ENCODE measurements at regions not wholly inside any gene's neighbourhood (a gene's known extent, or its start where the extent isn't known, plus 50 kb on each side); places are given as distances from the start of the nearest gene placed in this dataset.

GRCh38 chr7:155360495-155361345 is 63.0 kb downstream of the INSIG1 start:
- DNase-seq: peak; percentile 52

GRCh38 chr7:155361346-155361680 is 63.6 kb downstream of the INSIG1 start:
- no peak for DNase-seq

DNA sequence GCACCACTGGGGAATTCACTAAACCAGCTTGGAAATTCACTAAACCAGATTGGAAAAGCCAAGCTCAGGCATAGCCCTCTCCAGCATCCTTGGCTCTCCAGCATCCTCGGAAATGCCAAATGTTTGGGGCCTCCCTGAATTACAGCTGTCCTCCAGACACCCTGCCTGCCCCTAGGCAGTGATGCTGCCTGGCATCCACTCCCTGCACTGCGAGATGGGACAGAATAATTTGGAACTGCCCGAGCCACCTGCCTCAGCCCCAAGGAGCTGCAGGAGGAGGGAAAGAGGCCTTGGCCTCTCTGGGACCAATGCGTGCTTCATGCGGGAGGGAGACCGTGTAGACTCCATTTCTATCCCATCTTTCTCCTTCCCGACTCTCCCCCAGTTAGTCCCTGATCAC is 64.3 kb downstream of the INSIG1 start:
- no peak for DNase-seq

GRCh38 chr7:155362380-155363145 is 64.9 kb downstream of the INSIG1 start:
- DNase-seq: no peak

GRCh38 chr7:155363146-155363539 is 65.5 kb downstream of the INSIG1 start:
- DNase-seq: no peak

GRCh38 chr7:155363852-155364600 is 66.3 kb downstream of the INSIG1 start:
- peak; percentile 72 for DNase-seq

GRCh38 chr7:155365146-155365874 is 67.6 kb downstream of the INSIG1 start:
- DNase-seq: no peak

GRCh38 chr7:155368894-155369600 is 71.4 kb downstream of the INSIG1 start:
- peak; percentile 86 for DNase-seq

DNA sequence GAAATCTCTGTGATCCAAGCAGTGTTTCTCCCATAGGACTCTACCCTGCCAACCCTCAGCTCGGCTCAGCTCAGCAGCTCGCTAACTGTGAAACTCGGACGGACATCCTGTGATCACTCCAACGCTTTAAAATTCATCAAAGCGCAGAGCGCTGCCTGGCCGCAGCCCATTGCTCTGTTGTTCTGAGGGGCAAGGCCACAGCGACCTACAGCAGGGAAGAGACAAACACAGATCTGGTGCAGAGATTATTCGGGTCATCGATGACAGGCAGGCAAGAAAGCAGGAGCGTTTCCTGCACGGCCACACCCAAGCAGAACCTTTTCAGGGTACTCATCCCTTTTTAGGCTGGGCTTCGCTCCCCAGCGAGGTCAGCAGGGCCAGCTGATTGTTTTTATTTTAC is 72.1 kb downstream of the INSIG1 start:
- no peak for DNase-seq

GRCh38 chr7:155371331-155371883 is 73.7 kb downstream of the INSIG1 start:
- no peak for DNase-seq

GRCh38 chr7:155371884-155372781 is 74.5 kb downstream of the INSIG1 start:
- peak; percentile 54 for DNase-seq

- no peak for DNase-seq
Measured at GRCh38 chr7:155372782-155373358, 75.2 kb downstream of the INSIG1 start.

DNA sequence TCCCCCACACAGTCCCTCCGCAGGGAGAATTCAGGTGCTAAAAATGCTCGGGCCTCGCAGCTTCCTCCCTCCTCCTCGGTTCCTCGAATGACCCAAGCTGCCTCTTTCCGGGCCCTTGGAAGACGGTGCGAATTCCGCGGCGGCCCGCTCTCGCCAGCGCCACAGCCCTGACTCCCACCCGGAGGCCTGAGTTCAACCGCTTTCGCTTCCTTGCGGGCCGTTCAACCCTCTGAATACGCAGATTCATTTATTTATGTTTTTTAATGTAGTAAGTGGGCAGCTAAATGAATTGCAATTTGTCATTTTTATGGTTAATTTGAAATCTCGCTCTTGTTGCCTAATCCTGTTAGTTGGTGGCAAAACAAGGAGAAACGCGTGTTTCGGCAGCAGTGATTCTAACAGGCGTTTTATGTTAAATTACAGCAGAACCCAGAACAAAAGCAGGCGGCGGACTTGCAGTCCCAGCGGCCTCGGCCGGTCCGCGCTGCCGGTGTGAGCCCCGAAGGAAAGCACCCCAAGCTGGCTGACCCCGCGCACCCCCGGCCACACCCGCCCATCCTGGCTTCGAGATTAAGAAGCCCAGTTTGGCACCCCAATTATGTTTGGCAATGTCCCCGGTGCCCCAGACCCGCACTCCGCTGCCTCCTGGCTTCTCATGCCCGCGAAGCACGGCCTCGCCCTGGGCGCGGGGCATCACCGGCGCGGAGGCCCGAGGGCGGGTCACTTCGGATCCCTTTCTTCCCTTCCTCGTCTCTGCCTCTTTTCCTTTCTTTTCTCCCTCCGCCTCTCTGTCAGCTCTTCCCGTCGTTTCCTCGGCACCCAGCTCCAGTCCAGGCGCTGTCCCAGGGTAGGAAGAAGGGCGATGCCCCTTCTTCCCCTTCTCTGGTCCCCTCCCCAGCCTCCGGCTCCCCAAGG is 75.9 kb downstream of the INSIG1 start:
- DNase-seq: no peak

DNA sequence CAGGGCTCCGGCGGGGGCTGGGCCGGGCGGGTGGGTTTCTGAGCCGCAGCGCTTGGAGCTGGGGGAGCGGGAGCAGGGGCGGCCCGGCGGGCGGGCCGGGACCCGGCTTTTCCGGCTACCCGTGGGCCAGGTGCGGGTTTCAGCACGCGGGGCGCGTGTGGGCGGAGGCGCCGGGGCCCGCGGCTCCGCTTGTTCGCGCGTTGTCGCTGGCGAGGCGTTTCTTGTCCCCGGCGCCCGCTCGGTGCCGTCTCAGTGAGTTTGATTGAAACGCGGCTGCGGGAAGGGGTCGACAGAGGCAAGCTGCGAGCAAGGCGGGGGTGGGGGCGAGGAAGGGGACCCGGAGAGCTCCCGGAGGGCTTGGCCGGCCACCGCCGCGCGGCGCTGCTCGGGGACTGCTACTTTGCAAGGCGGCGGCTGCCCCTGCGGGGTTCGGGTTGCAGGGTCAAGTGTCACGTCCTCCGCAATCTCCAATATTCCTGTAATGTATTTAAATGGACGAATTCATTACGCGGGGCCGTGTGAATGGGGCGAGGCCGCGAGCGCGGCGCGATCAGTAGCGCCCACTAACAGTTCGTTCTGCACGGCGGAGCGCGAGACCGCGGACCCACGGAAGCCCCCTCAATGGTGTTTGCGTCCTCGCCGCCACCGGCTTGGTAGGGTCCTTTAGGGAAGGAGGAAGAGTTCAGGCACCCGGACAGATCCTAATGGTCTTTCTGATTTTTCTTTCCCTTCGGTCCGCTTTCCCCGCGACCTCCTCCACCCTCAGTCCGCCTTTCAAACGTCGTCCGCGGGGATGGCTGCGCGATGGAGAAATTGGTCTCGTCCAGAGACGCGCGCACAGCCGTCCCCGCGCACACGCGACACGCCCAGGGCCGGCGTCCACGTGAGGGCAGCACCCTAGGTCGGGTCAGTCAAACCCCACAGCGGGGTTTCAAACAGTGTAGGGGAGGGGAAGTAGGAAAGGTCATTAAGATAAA is 76.9 kb downstream of the INSIG1 start:
- peak; percentile 30 for DNase-seq

GRCh38 chr7:155375337-155376277 is 77.9 kb downstream of the INSIG1 start:
- DNase-seq: peak; percentile 76

- no peak for DNase-seq
Measured at GRCh38 chr7:155377071-155377837, 79.6 kb downstream of the INSIG1 start.

Measured in MV-4-11 (cell line).